ENCODE measurements at regions not wholly inside any gene's neighbourhood (a gene's known extent, or its start where the extent isn't known, plus 50 kb on each side); places are given as distances from the start of the nearest gene placed in this dataset.
"Not testable (repeated sequence)": the region's sequence is repeated elsewhere in the genome, so short reads cannot be mapped to it uniquely, and the experiment has no call there.

GRCh38 chr2:87691899-87692592 is 55.8 kb upstream of the PLGLB2 start:
- not testable (repeated sequence) for H3K4me3 ChIP-seq (ENCODE audit: low read depth in 1 of 5, low read length in 5 of 5); H3K9me3 ChIP-seq (ENCODE audit: control insufficient read depth in 5 of 5, low read length in 5 of 5); H3K4me1 ChIP-seq (ENCODE audit: control insufficient read depth in 5 of 5, insufficient read depth in 5 of 5, low read length in 5 of 5); H3K36me3 ChIP-seq (ENCODE audit: control insufficient read depth in 5 of 5, insufficient read depth in 5 of 5, low read length in 5 of 5); H3K27me3 ChIP-seq (ENCODE audit: control insufficient read depth in 5 of 5, insufficient read depth in 4 of 5, low read length in 5 of 5); H3K9ac ChIP-seq (ENCODE audit: low read length in 5 of 5); H3K27ac ChIP-seq (ENCODE audit: low read depth, low read length)

GRCh38 chr2:87692914-87693313 is 55.0 kb upstream of the PLGLB2 start:
- H3K9ac ChIP-seq (ENCODE audit: low read length in 5 of 5); H3K9me3 ChIP-seq (ENCODE audit: control insufficient read depth in 5 of 5, low read length in 5 of 5); H3K4me3 ChIP-seq (ENCODE audit: low read depth in 1 of 5, low read length in 5 of 5); H3K27me3 ChIP-seq (ENCODE audit: control insufficient read depth in 5 of 5, insufficient read depth in 4 of 5, low read length in 5 of 5); H3K27ac ChIP-seq (ENCODE audit: low read depth, low read length); H3K4me1 ChIP-seq (ENCODE audit: control insufficient read depth in 5 of 5, insufficient read depth in 5 of 5, low read length in 5 of 5); H3K36me3 ChIP-seq (ENCODE audit: control insufficient read depth in 5 of 5, insufficient read depth in 5 of 5, low read length in 5 of 5): not testable (repeated sequence)

GRCh38 chr2:87693882-87694281 is 54.0 kb upstream of the PLGLB2 start:
- H3K9ac ChIP-seq (ENCODE audit: low read length in 5 of 5); H3K36me3 ChIP-seq (ENCODE audit: control insufficient read depth in 5 of 5, insufficient read depth in 5 of 5, low read length in 5 of 5); H3K9me3 ChIP-seq (ENCODE audit: control insufficient read depth in 5 of 5, low read length in 5 of 5); H3K4me1 ChIP-seq (ENCODE audit: control insufficient read depth in 5 of 5, insufficient read depth in 5 of 5, low read length in 5 of 5); H3K27me3 ChIP-seq (ENCODE audit: control insufficient read depth in 5 of 5, insufficient read depth in 4 of 5, low read length in 5 of 5); H3K27ac ChIP-seq (ENCODE audit: low read depth, low read length); H3K4me3 ChIP-seq (ENCODE audit: low read depth in 1 of 5, low read length in 5 of 5): not testable (repeated sequence)

DNA sequence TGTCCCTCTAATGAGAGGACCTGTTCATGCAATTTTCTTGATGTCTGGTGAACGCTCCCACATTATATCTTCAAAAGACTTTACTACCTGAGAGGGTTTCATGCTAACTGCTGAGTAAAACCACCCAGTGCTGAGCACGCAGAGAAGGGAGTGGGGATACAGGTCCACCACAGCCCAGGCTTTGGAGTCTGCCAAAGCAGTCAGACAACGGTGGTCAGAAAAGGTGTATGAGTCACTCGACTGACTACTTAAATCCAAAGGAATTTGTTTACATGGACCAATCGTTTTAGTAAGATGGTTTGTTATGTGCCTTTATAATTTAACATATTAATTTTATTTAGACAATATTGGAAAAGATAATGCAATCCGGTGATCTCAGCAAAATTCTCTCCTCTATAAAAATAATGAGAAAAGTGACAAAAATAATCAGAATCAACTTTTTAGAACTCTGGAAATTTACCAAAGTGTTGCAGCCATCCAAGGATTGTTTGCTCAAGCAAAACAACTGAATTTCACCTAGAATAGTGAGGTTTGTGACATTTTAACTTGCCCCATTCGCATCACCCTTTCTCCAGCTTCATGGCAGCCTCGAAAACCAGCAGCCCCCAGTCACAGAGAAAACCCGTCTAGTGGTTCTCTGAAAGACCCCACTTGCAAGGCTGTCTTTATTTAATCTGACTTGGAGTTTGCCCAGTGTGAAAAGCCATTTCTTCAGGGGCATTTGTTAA is 52.1 kb upstream of the PLGLB2 start:
- H3K9me3 ChIP-seq (ENCODE audit: control insufficient read depth in 5 of 5, low read length in 5 of 5); H3K4me3 ChIP-seq (ENCODE audit: low read depth in 1 of 5, low read length in 5 of 5); H3K9ac ChIP-seq (ENCODE audit: low read length in 5 of 5); H3K27me3 ChIP-seq (ENCODE audit: control insufficient read depth in 5 of 5, insufficient read depth in 4 of 5, low read length in 5 of 5); H3K27ac ChIP-seq (ENCODE audit: low read depth, low read length); H3K4me1 ChIP-seq (ENCODE audit: control insufficient read depth in 5 of 5, insufficient read depth in 5 of 5, low read length in 5 of 5); H3K36me3 ChIP-seq (ENCODE audit: control insufficient read depth in 5 of 5, insufficient read depth in 5 of 5, low read length in 5 of 5): not testable (repeated sequence)

Measured in subcutaneous abdominal adipose tissue (tissue), 5 donors.